ENCODE measurements at regions not wholly inside any gene's neighbourhood (a gene's known extent, or its start where the extent isn't known, plus 50 kb on each side); places are given as distances from the start of the nearest gene placed in this dataset.

DNA sequence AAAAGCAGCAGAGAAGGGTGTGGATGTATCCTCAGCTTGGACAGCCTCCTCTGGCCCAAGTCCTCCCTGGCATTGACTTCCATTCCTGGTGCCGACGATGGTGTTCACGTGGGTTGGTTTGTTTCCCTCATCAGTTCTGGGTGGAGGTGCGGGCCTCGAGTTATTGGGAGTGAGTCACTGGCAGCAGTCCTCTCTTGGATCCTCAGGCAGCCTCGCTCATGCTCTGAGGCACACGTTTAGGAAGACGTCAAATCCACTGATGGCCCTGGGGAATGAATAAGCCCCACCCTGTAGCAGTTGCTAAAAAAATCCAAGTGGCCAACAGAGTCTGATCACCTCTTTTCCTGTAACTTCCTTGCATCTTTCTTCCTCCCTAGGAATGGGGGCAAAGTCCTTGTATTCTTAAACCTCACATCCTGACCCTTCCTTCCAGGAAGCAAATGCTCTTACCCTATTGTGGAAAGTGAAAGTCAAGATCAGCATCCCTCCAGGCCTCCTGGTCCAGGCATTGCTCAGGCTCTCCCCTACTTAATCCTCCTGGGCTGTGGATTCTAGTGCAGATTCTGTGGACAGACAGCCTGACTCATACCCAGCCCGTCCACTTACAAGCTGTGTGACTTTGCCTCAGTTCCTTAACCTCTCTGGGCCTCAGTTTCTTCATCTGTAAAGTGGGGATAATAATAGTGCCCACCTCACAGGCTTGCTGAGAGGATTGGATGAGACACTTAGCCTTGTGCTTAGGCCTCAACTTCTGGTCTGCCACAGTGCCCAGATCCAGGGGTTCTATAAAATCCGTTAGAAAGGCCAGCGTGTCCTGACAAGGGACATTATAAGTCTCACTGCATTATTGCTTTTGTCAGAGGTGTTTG, 111.1 kb downstream of the TLR5 start:
- Mint-ChIP-seq H3K4me1 (no peaks in the 10 kb centered on the region), H3K36me3 (ENCODE audit: low read depth) (no peaks in the 10 kb centered on the region), H3K27ac (no peak overlapping the region), H3K4me3 (no peak overlapping the region), H3K27me3 (peaks cover 3% of the 10 kb centered on the region), H3K9me3 (ENCODE audit: low read depth) (no peaks in the 10 kb centered on the region)
- DNase-seq (no peak), ATAC-seq (no peak)
- ChIA-PET CTCF (no interaction called here), POLR2A (no interaction called here)
- intact Hi-C loops (cut with DNase I, micrococcal nuclease): no loop called here

DNA sequence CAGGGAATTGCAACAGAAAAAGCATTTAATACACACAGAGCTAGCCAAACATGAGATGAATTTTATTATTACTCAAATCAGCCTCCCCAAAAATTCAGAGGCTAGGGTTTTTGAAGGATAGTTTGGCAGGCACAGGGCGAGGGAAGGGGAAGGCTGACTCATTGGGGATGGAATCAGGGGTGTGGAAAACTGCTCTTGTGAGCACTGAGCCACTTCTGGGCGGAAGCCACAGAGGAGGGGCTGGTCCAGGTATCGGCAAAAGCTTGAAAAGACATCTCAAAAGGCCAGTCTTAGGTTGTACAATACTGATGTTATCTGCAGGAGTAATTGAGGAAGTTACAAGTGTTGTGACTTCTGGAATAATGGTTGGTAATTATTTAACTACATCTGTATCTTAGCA, 109.4 kb downstream of the TLR5 start:
- H3K27me3 Mint-ChIP-seq: peaks cover 7% of the 10 kb centered on the region
- no peak for ATAC-seq
- H3K9me3 Mint-ChIP-seq (ENCODE audit: low read depth): no peaks in the 10 kb centered on the region
- no peak for DNase-seq
- intact Hi-C loops (cut with DNase I, micrococcal nuclease): no loop called here
- no peaks in the 10 kb centered on the region for H3K36me3 Mint-ChIP-seq (ENCODE audit: low read depth)
- no peaks in the 10 kb centered on the region for H3K4me1 Mint-ChIP-seq
- ChIA-PET POLR2A (no interaction called here), CTCF (no interaction called here)
- H3K4me3 Mint-ChIP-seq: no peak overlapping the region
- no peak overlapping the region for H3K27ac Mint-ChIP-seq

DNA sequence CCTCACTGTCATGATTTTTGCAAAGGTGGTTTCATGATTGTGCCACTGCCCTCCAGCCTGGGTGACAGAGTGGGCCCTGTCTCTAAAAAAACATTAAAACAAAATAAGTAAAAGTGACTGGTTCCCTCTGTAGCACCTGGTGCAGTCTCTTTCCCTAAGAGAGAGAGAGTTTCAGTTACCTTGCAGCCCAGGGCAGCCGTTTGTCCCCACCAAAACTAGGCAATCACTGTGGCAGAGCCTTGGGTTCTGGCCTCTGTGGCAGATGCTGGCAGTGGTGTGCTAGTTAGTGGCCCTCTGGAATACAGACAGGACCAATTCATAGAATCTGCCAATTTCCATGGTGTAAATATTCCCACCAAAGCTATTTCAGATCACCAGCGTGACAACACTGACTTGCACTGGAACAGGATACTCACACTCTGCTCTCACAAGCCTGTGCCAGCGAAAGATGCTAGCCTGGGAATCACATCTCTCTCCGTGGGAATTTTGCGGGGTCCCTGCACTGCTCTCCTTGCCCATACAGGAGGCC, 108.7 kb downstream of the TLR5 start:
- Mint-ChIP-seq H3K9me3 (ENCODE audit: low read depth) (no peaks in the 10 kb centered on the region), H3K27ac (no peak overlapping the region), H3K27me3 (peaks cover 7% of the 10 kb centered on the region), H3K4me1 (no peaks in the 10 kb centered on the region), H3K4me3 (no peak overlapping the region), H3K36me3 (ENCODE audit: low read depth) (no peaks in the 10 kb centered on the region)
- ChIA-PET CTCF (no interaction called here), POLR2A (no interaction called here)
- ATAC-seq: no peak
- DNase-seq: no peak
- intact Hi-C loops (cut with DNase I, micrococcal nuclease): no loop called here

DNA sequence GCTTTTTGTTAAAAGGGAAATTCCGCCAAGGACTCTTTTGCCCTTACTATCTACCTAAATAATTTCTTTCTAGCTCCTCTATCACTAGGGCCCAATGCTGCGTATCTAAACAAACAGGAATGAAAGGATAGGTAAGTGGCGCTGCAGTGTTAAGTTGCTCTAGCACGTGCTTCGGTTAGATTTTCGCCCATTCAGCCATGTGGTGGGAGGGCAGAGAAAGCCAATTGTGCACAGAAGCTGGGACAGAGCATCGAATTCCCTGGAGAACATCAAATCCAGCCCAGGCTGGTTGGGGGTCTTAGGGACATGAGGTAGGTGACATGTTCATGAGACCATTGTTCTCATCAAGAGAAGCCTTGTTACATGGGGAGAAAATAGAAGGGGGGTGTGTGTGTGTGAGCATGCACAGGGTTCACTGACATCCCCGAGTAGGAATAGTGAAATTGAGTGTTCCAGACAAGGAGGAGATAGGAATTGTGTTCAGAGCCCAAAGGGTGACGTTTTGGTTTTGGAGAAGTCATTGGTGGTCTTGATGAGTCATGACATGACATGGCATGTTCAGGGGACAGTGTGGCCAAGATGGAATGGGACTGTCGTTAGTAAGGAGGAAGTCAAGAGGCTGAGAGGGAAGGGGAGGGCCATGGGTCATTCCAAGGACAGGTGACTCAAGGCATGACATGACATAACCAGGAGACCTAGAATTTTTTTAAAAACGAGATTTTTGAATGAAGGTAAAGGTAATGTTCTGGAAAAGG, 107.1 kb downstream of the TLR5 start:
- intact Hi-C loops (cut with DNase I, micrococcal nuclease): no loop called here
- no peak for ATAC-seq
- Mint-ChIP-seq H3K27me3 (peaks cover 9% of the 10 kb centered on the region), H3K36me3 (ENCODE audit: low read depth) (no peaks in the 10 kb centered on the region), H3K4me1 (no peaks in the 10 kb centered on the region), H3K4me3 (no peak overlapping the region), H3K27ac (no peak overlapping the region), H3K9me3 (ENCODE audit: low read depth) (no peaks in the 10 kb centered on the region)
- no peak for DNase-seq
- ChIA-PET CTCF (interaction anchor here (0.9 kb wide), 1 partner anchor 8 kb away, joined by 3 read pairs; no protein-coding TSS in a partner anchor), POLR2A (no interaction called here)

DNA sequence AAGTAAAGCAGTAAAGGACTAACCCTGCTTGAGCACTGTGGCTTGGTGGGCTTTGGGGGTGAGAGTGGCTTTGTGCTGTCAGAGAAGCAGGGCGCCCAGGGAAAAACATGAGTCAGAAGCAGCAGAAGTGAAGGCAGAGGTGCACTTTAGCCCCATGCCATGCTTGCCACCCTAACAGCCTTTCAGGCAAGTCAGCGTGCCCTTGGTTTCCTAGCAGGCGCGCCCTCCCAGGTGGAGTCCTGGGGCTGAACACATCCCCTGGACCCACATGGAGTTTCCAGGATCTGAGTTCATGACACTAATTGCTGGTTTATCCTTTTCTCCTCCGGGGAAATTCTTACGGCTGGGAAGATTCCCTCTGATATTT, 106.6 kb downstream of the TLR5 start:
- ChIA-PET CTCF (no interaction called here), POLR2A (no interaction called here)
- DNase-seq (no peak), ATAC-seq (no peak)
- intact Hi-C loops (cut with DNase I, micrococcal nuclease): no loop called here
- Mint-ChIP-seq H3K4me3 (no peak overlapping the region), H3K9me3 (ENCODE audit: low read depth) (no peaks in the 10 kb centered on the region), H3K36me3 (ENCODE audit: low read depth) (no peaks in the 10 kb centered on the region), H3K27ac (no peak overlapping the region), H3K27me3 (peaks cover 9% of the 10 kb centered on the region), H3K4me1 (no peaks in the 10 kb centered on the region)

DNA sequence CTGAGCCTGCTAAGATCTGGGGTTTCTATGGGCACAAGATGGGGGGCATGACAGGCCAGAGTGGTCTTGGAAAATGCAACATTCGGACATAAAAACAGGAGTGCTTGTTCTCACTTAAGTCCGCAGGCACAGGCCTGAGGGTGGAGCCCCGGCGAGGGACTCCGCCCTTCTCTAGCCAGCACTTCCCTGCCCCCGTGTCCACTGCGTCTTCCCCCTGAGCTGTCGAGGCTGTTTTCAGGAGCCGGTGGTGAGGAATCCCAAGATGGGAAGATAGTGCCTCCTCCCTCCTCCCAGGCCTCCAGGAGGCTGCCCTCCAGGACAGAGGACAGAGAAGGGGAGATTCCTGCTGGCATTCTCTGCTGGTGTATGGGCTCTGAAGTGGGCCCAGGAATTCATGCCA, 105.2 kb downstream of the TLR5 start:
- Mint-ChIP-seq H3K4me1 (no peaks in the 10 kb centered on the region), H3K4me3 (no peak overlapping the region), H3K27ac (no peak overlapping the region), H3K27me3 (peaks cover 9% of the 10 kb centered on the region), H3K36me3 (ENCODE audit: low read depth) (no peaks in the 10 kb centered on the region), H3K9me3 (ENCODE audit: low read depth) (no peaks in the 10 kb centered on the region)
- intact Hi-C loops (cut with DNase I, micrococcal nuclease): no loop called here
- DNase-seq (no peak), ATAC-seq (no peak)
- ChIA-PET POLR2A (no interaction called here), CTCF (no interaction called here)

DNA sequence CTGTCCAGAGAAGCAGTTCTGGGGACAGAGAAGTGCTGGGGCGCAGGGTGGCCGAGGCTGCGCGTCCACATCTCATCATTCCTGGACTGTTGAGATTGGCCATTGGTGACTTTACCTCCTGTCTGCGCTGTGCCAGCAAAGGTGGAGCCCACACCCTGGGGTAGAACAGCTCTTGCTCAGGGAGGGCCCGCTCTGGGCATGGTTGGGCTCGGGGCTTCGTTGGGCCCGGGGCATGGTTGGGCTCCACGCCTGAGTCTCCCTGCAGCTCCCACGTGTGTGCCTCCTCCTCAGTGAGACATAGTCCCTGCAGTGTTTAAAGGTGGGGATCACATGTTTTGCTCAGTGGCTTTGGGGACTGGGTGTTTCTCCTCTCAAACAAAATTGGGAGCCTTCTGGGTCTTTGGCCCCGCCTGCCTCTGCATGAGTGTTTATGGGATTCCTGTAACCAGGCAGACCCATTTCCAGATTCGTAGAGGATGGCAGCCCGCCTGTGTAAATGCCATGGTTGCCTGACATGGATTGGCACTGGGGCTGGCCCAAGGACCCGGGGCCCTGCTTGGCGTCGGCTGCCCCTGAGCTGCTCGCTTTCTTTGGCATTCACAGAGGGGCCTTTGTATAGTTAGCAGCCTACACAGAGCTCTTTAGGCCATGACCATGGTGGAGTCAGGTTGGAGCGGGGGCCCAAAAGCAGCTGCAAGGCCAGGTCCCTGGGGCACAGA, 104.6 kb downstream of the TLR5 start:
- intact Hi-C loops (cut with DNase I, micrococcal nuclease): no loop called here
- peaks cover 9% of the 10 kb centered on the region for H3K27me3 Mint-ChIP-seq
- no peaks in the 10 kb centered on the region for H3K36me3 Mint-ChIP-seq (ENCODE audit: low read depth)
- ChIA-PET CTCF (no interaction called here), POLR2A (no interaction called here)
- no peaks in the 10 kb centered on the region for H3K9me3 Mint-ChIP-seq (ENCODE audit: low read depth)
- ATAC-seq: no peak
- DNase-seq: no peak
- H3K27ac Mint-ChIP-seq: no peak overlapping the region
- H3K4me3 Mint-ChIP-seq: no peak overlapping the region
- no peaks in the 10 kb centered on the region for H3K4me1 Mint-ChIP-seq

DNA sequence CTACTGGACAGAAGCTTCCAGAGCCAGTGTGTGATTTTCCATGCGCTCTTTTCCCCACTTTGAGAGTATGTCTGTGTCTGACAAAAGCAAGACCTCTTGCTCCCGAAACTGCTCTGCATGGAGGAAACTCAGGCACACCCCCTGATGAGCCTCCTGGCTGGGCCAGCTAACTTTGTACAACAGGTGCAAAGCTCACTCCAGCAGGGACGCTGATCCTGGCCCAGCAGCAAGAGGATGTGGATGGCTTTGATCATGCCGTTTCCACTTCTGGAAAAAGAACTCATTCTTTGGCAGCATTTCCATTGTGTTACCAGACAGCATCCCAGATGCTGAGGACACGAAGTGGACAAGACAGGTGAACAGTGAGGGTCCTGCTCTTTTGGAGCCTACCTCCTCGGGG, 103.1 kb downstream of the TLR5 start:
- H3K27me3 Mint-ChIP-seq: peaks cover 9% of the 10 kb centered on the region
- H3K27ac Mint-ChIP-seq: no peak overlapping the region
- ChIA-PET CTCF (no interaction called here), POLR2A (no interaction called here)
- H3K4me3 Mint-ChIP-seq: no peak overlapping the region
- no peaks in the 10 kb centered on the region for H3K36me3 Mint-ChIP-seq (ENCODE audit: low read depth)
- intact Hi-C loops (cut with DNase I, micrococcal nuclease): no loop called here
- H3K9me3 Mint-ChIP-seq (ENCODE audit: low read depth): no peaks in the 10 kb centered on the region
- DNase-seq (no peak), ATAC-seq (no peak)
- no peaks in the 10 kb centered on the region for H3K4me1 Mint-ChIP-seq

DNA sequence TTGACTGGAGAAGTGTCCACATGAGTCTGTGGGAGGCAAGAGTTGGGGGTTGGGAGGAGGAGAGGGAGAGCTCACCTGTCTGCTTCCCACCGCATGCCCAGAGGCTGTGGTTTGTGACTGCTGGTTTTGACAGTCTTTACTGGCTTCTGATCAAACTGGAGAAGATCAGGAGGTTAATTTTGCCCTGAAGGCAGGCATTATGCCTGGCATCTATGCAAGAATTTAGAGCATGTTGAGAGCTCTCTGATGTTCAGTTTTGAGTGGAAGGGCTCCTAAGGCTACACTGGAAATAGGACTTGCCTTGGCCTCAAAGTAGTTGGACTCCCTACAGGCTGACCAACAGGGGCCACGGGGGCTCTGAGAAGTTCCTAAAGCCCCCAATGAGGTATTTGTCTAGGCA, 101.6 kb downstream of the TLR5 start:
- Mint-ChIP-seq H3K27me3 (peaks cover 8% of the 10 kb centered on the region), H3K4me1 (no peaks in the 10 kb centered on the region), H3K9me3 (ENCODE audit: low read depth) (peaks cover 5% of the 10 kb centered on the region), H3K4me3 (no peak overlapping the region), H3K27ac (no peak overlapping the region), H3K36me3 (ENCODE audit: low read depth) (no peaks in the 10 kb centered on the region)
- intact Hi-C loops (cut with DNase I, micrococcal nuclease): no loop called here
- ATAC-seq (no peak), DNase-seq (no peak)
- POLR2A ChIA-PET: no interaction called here
- CTCF ChIA-PET: no interaction called here

DNA sequence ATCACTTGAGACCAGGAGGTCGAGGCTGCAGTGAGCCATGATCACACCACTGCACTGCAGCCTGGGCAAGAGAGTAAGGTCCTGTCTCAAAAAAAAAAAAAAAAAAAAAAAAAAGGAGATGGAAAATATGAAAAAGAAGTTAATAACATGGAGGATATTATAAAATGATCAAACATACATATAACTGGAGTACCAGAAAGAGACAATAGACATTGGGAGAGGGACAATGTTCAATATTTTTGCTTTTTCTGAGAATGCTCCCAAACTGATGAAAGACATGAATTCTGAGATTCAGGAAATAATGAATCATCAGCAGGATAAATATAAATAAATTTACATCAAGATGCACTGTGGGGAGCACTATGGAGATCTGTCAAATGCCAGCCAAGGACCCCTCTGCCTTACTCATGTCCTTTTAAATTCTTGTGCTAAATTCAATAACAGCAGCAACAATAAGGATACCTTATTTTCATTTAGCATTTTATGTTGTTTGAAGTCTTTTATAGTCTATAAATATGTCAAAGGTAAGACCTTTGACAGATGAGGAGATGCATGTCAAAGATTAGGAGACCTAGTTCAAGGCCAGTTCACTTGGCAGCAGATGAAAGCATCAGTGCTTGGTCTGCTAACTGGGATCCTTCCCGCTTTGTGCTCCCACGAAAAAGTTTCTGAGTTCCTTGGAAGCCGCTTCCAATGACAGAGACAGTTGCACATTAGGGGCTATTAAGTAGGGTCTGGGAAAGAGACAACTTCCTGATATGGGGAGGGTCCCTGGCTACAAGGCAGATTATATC, 97.7 kb downstream of the TLR5 start:
- POLR2A ChIA-PET: no interaction called here
- Mint-ChIP-seq H3K27ac (no peak overlapping the region), H3K27me3 (peaks cover 10% of the 10 kb centered on the region), H3K4me3 (no peak overlapping the region), H3K36me3 (ENCODE audit: low read depth) (no peaks in the 10 kb centered on the region), H3K9me3 (ENCODE audit: low read depth) (peaks cover 6% of the 10 kb centered on the region), H3K4me1 (no peaks in the 10 kb centered on the region)
- CTCF ChIA-PET: no interaction called here
- ATAC-seq: no peak
- no peak for DNase-seq
- intact Hi-C loops (cut with DNase I, micrococcal nuclease): no loop called here

DNA sequence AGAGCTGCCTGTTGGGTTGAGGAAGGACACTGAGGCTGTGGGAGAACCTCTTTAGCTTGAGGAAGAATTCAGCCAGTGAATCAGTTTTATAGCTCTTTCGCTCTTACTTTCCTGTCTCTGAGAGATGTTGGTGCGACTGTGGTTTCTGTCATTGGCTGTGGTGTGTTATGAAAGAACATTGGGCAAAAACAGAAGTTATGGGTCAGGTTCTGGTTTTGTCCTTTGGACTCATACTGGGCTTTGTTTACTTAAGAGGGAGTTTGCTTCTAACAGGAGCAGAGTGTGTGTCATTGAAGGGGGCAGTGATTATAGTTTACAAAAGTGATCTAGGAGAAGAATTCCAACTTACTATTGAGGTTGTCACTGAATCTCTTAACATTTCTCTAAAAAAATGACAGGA, 97.0 kb downstream of the TLR5 start:
- no peak overlapping the region for H3K4me3 Mint-ChIP-seq
- POLR2A ChIA-PET: interaction anchor here (0.7 kb wide), 1 partner anchor 747 kb away, joined by 3 read pairs; no protein-coding TSS in a partner anchor
- no peak overlapping the region for H3K27ac Mint-ChIP-seq
- peaks cover 10% of the 10 kb centered on the region for H3K27me3 Mint-ChIP-seq
- H3K36me3 Mint-ChIP-seq (ENCODE audit: low read depth): no peaks in the 10 kb centered on the region
- intact Hi-C loops (cut with DNase I, micrococcal nuclease): no loop called here
- no peaks in the 10 kb centered on the region for H3K4me1 Mint-ChIP-seq
- DNase-seq (no peak), ATAC-seq (no peak)
- CTCF ChIA-PET: no interaction called here
- H3K9me3 Mint-ChIP-seq (ENCODE audit: low read depth): peaks cover 6% of the 10 kb centered on the region
